ENCODE measurements at regions not wholly inside any gene's neighbourhood (a gene's known extent, or its start where the extent isn't known, plus 50 kb on each side); places are given as distances from the start of the nearest gene placed in this dataset.
"Not testable (repeated sequence)": the region's sequence is repeated elsewhere in the genome, so short reads cannot be mapped to it uniquely, and the experiment has no call there.

- no peak overlapping the region for H3K4me3 ChIP-seq (ENCODE audit: low read depth, low read length)
- ChIA-PET POLR2A (no interaction called here), CTCF (no interaction called here)
- no peak for DNase-seq (ENCODE audit: low read depth, low spot score)
- no peak for TF ChIP-seq CTCF (IDR thresholded peaks at IDR 0.05; ENCODE audit: insufficient read depth, low read length, missing control alignments)
These were observed 206.1 kb upstream of the GATA6 start for GRCh38 chr18:21963336-21963735.

GRCh38 chr18:21968338-21968737, 201.1 kb upstream of the GATA6 start:
- no peak for DNase-seq (ENCODE audit: low read depth, low spot score)
- ChIA-PET POLR2A (no interaction called here), CTCF (no interaction called here)
- no peak for TF ChIP-seq CTCF (IDR thresholded peaks at IDR 0.05; ENCODE audit: insufficient read depth, low read length, missing control alignments)
- no peak overlapping the region for H3K4me3 ChIP-seq (ENCODE audit: low read depth, low read length)

GRCh38 chr18:21972281-21972680, 197.1 kb upstream of the GATA6 start:
- POLR2A ChIA-PET, result no interaction called here
- H3K4me3 ChIP-seq (ENCODE audit: low read depth, low read length), result no peak overlapping the region
- TF ChIP-seq CTCF (IDR thresholded peaks at IDR 0.05; ENCODE audit: insufficient read depth, low read length, missing control alignments), result no peak
- CTCF ChIA-PET, result no interaction called here
- no peak for DNase-seq (ENCODE audit: low read depth, low spot score)

GRCh38 chr18:21975954-21976353, 193.4 kb upstream of the GATA6 start:
- H3K4me3 ChIP-seq (ENCODE audit: low read depth, low read length); DNase-seq (ENCODE audit: low read depth, low spot score); POLR2A ChIA-PET: not testable (repeated sequence)
- CTCF ChIA-PET, result interaction anchor here (0.7 to 1.1 kb wide), 2 partner anchors 20 to 904 kb away, joined by 3 to 6 read pairs; no protein-coding TSS in a partner anchor

GRCh38 chr18:21978546-21979170, 190.7 kb upstream of the GATA6 start:
- ChIA-PET CTCF (no interaction called here), POLR2A (no interaction called here)
- no peak for TF ChIP-seq CTCF (IDR thresholded peaks at IDR 0.05; ENCODE audit: insufficient read depth, low read length, missing control alignments)
- DNase-seq (ENCODE audit: low read depth, low spot score), result no peak
- no peak overlapping the region for H3K4me3 ChIP-seq (ENCODE audit: low read depth, low read length)

GRCh38 chr18:21979171-21979560, 190.2 kb upstream of the GATA6 start:
- no peak for DNase-seq (ENCODE audit: low read depth, low spot score)
- ChIA-PET CTCF (no interaction called here), POLR2A (no interaction called here)
- no peak for TF ChIP-seq CTCF (IDR thresholded peaks at IDR 0.05; ENCODE audit: insufficient read depth, low read length, missing control alignments)
- H3K4me3 ChIP-seq (ENCODE audit: low read depth, low read length), result no peak overlapping the region

- ChIA-PET CTCF (interaction anchor here (0.9 to 2.3 kb wide), 2 partner anchors 16 to 20 kb away, joined by 3 to 11 read pairs; no protein-coding TSS in a partner anchor), POLR2A (no interaction called here)
- no peak for TF ChIP-seq CTCF (IDR thresholded peaks at IDR 0.05; ENCODE audit: insufficient read depth, low read length, missing control alignments)
- H3K4me3 ChIP-seq (ENCODE audit: low read depth, low read length), result no peak overlapping the region
- no peak for DNase-seq (ENCODE audit: low read depth, low spot score)
These were observed 189.6 kb upstream of the GATA6 start for GRCh38 chr18:21979759-21980158.

All from AG04449 (cell line).